GM21528 (cell line): ENCODE measurements at regions not wholly inside any gene's neighbourhood (a gene's known extent, or its start where the extent isn't known, plus 50 kb on each side); places are given as distances from the start of the nearest gene placed in this dataset.

Experiments
- ATAC-seq: cut with Tn5 transposase; IDR thresholded peaks from one replicate; pipeline ENCODE4 v1.9.1; 2021; ENCODE audit warnings: mild to moderate bottlenecking, moderate library complexity; ENCODE audit not compliant: unreplicated experiment, low FRiP score

- no peak for ATAC-seq
These were observed 310.1 kb downstream of the MYCN start for GRCh38 chr2:16250466-16250865.

GRCh38 chr2:16250056-16250425 lies 309.7 kb downstream of the MYCN start:
- ATAC-seq = no peak

GRCh38 chr2:16249246-16250055 lies 309.1 kb downstream of the MYCN start:
- no peak for ATAC-seq

- no peak for ATAC-seq
These were observed 308.3 kb downstream of the MYCN start for GRCh38 chr2:16248571-16249105.

- ATAC-seq = no peak
These were observed 307.2 kb downstream of the MYCN start for GRCh38 chr2:16247326-16248122.

GRCh38 chr2:16246911-16247310 lies 306.6 kb downstream of the MYCN start:
- no peak for ATAC-seq

- ATAC-seq = no peak
These were observed 306.0 kb downstream of the MYCN start for GRCh38 chr2:16246281-16246850.

GRCh38 chr2:16245481-16246054 lies 305.2 kb downstream of the MYCN start:
- ATAC-seq = no peak

GRCh38 chr2:16244966-16245320 lies 304.6 kb downstream of the MYCN start:
- ATAC-seq = no peak

- no peak for ATAC-seq
These were observed 304.0 kb downstream of the MYCN start for GRCh38 chr2:16244153-16244965.

GRCh38 chr2:16243411-16243996 lies 303.2 kb downstream of the MYCN start:
- no peak for ATAC-seq

- ATAC-seq = no peak
These were observed 302.6 kb downstream of the MYCN start for GRCh38 chr2:16242906-16243305.

GRCh38 chr2:16241166-16242160 lies 301.1 kb downstream of the MYCN start:
- no peak for ATAC-seq

GRCh38 chr2:16240402-16240801 lies 300.1 kb downstream of the MYCN start:
- no peak for ATAC-seq

- ATAC-seq = no peak
These were observed 299.0 kb downstream of the MYCN start for GRCh38 chr2:16239296-16239850.

GRCh38 chr2:16238786-16239185 lies 298.4 kb downstream of the MYCN start:
- no peak for ATAC-seq

- no peak for ATAC-seq
These were observed 297.8 kb downstream of the MYCN start for GRCh38 chr2:16238001-16238761.

- ATAC-seq = no peak
These were observed 295.4 kb downstream of the MYCN start for GRCh38 chr2:16235747-16236146.
